ENCODE measurements at regions not wholly inside any gene's neighbourhood (a gene's known extent, or its start where the extent isn't known, plus 50 kb on each side); places are given as distances from the start of the nearest gene placed in this dataset.
"Not testable (repeated sequence)": the region's sequence is repeated elsewhere in the genome, so short reads cannot be mapped to it uniquely, and the experiment has no call there.

GRCh38 chrX:37904833-37905232 lies 57.5 kb upstream of the DYNLT3 start:
- intact Hi-C loops (cut with micrococcal nuclease), result no loop called here
- Mint-ChIP-seq H3K27me3 (ENCODE audit: low read depth) (peaks cover 38% of the 10 kb centered on the region), H3K9me3 (no peaks in the 10 kb centered on the region), H3K4me1 (ENCODE audit: low read depth) (peaks cover 3% of the 10 kb centered on the region), H3K4me3 (ENCODE audit: low read depth) (no peak overlapping the region), H3K36me3 (ENCODE audit: low read depth) (no peaks in the 10 kb centered on the region), H3K27ac (no peak overlapping the region)
- no peak for DNase-seq (ENCODE audit: low spot score)

- Mint-ChIP-seq H3K4me3 (ENCODE audit: low read depth) (no peak overlapping the region), H3K9me3 (no peaks in the 10 kb centered on the region), H3K36me3 (ENCODE audit: low read depth) (no peaks in the 10 kb centered on the region), H3K4me1 (ENCODE audit: low read depth) (peaks cover 3% of the 10 kb centered on the region), H3K27ac (no peak overlapping the region), H3K27me3 (ENCODE audit: low read depth) (peaks cover 38% of the 10 kb centered on the region)
- no peak for DNase-seq (ENCODE audit: low spot score)
- intact Hi-C loops (cut with micrococcal nuclease), result no loop called here
Measured at GRCh38 chrX:37905436-37906147, 58.2 kb upstream of the DYNLT3 start.

DNA sequence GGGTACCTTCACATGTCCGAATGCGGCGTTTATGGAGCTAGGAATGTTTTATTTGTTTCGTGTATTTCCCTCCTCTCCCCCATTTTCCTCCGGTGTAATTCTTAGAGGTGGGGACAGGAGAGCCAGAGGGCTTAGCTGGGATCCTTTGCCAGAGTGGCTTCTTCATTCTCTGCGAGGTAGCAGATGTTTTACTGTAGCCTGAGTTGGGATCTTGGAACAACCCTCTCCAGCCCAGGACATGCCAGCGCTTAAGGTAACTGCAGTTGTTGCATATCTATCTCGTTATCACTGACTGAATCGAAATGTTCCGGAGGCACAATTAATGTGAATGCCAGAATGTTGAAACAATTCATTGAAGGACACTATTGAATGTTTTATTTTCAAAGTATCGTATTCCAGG lies 59.0 kb upstream of the DYNLT3 start:
- no peak overlapping the region for H3K4me3 Mint-ChIP-seq (ENCODE audit: low read depth)
- no peak overlapping the region for H3K27ac Mint-ChIP-seq
- H3K27me3 Mint-ChIP-seq (ENCODE audit: low read depth), result peaks cover 38% of the 10 kb centered on the region
- H3K4me1 Mint-ChIP-seq (ENCODE audit: low read depth), result peaks cover 3% of the 10 kb centered on the region
- H3K9me3 Mint-ChIP-seq, result no peaks in the 10 kb centered on the region
- DNase-seq (ENCODE audit: low spot score), result no peak
- no peaks in the 10 kb centered on the region for H3K36me3 Mint-ChIP-seq (ENCODE audit: low read depth)
- intact Hi-C loops (cut with micrococcal nuclease), result no loop called here

GRCh38 chrX:37910186-37910585 lies 62.8 kb upstream of the DYNLT3 start:
- no peaks in the 10 kb centered on the region for H3K4me1 Mint-ChIP-seq (ENCODE audit: low read depth)
- no peaks in the 10 kb centered on the region for H3K9me3 Mint-ChIP-seq
- DNase-seq (ENCODE audit: low spot score), result no peak
- H3K36me3 Mint-ChIP-seq (ENCODE audit: low read depth), result no peaks in the 10 kb centered on the region
- no peak overlapping the region for H3K27ac Mint-ChIP-seq
- intact Hi-C loops (cut with micrococcal nuclease), result no loop called here
- no peak overlapping the region for H3K4me3 Mint-ChIP-seq (ENCODE audit: low read depth)
- H3K27me3 Mint-ChIP-seq (ENCODE audit: low read depth), result peaks cover 24% of the 10 kb centered on the region

- Mint-ChIP-seq H3K9me3 (no peaks in the 10 kb centered on the region), H3K4me1 (ENCODE audit: low read depth) (no peaks in the 10 kb centered on the region), H3K27me3 (ENCODE audit: low read depth) (peaks cover 10% of the 10 kb centered on the region), H3K4me3 (ENCODE audit: low read depth) (no peak overlapping the region), H3K36me3 (ENCODE audit: low read depth) (no peaks in the 10 kb centered on the region), H3K27ac (no peak overlapping the region)
- DNase-seq (ENCODE audit: low spot score), result no peak
- intact Hi-C loops (cut with micrococcal nuclease), result no loop called here
Measured at GRCh38 chrX:37912304-37912703, 64.9 kb upstream of the DYNLT3 start.

DNA sequence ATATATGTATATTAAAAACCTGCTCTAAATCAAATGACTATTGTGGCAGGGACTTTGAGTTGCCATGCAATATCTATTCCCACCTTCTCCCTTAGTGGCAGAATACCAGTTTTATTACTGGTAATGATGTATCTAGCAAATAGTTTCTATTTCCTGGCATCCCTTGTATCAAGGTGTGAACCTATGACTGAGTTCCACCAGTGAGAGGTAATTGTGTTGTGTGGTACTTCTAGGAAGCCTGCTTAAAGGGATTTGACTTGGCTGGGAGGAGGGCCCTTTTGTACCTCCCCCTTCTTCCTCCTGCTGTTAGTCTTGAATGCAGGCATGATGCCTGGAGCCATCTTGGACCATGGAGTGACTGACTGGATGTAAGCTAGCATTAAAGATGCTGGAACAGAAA lies 65.4 kb upstream of the DYNLT3 start:
- DNase-seq (ENCODE audit: low spot score), result no peak
- Mint-ChIP-seq H3K4me1 (ENCODE audit: low read depth) (no peaks in the 10 kb centered on the region), H3K4me3 (ENCODE audit: low read depth) (no peak overlapping the region), H3K27ac (no peak overlapping the region), H3K36me3 (ENCODE audit: low read depth) (no peaks in the 10 kb centered on the region), H3K9me3 (no peaks in the 10 kb centered on the region), H3K27me3 (ENCODE audit: low read depth) (peaks cover 7% of the 10 kb centered on the region)
- intact Hi-C loops (cut with micrococcal nuclease), result no loop called here

DNA sequence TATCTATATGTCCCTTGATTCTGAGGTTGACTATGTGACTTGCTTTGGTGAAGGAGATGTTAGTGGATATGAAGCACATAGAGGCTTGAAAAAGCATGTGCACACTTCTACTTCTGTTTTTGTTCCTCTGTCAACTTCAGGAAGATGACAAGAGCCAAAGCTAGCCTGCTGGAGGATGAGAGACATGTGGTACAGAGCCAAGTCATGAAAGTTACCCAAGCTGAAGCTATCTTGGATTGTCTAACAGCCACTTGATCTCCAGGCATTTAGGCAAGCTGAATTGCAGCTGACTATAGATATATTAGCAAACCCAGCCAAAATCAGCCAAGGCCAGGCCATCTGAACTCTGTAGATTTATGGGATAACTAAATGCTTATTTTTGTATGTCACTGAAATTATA lies 70.8 kb upstream of the DYNLT3 start:
- Mint-ChIP-seq H3K4me1 (ENCODE audit: low read depth) (no peaks in the 10 kb centered on the region), H3K4me3 (ENCODE audit: low read depth) (no peak overlapping the region), H3K9me3 (no peaks in the 10 kb centered on the region), H3K36me3 (ENCODE audit: low read depth) (no peaks in the 10 kb centered on the region), H3K27me3 (ENCODE audit: low read depth) (peaks cover 6% of the 10 kb centered on the region), H3K27ac (no peak overlapping the region)
- intact Hi-C loops (cut with micrococcal nuclease), result no loop called here
- DNase-seq (ENCODE audit: low spot score), result no peak

- Mint-ChIP-seq H3K36me3 (ENCODE audit: low read depth) (no peaks in the 10 kb centered on the region), H3K4me1 (ENCODE audit: low read depth) (no peaks in the 10 kb centered on the region), H3K27ac (no peak overlapping the region), H3K4me3 (ENCODE audit: low read depth) (no peak overlapping the region), H3K9me3 (no peaks in the 10 kb centered on the region), H3K27me3 (ENCODE audit: low read depth) (peaks cover 6% of the 10 kb centered on the region)
- intact Hi-C loops (cut with micrococcal nuclease), result no loop called here
- no peak for DNase-seq (ENCODE audit: low spot score)
Measured at GRCh38 chrX:37918703-37919102, 71.3 kb upstream of the DYNLT3 start.

DNA sequence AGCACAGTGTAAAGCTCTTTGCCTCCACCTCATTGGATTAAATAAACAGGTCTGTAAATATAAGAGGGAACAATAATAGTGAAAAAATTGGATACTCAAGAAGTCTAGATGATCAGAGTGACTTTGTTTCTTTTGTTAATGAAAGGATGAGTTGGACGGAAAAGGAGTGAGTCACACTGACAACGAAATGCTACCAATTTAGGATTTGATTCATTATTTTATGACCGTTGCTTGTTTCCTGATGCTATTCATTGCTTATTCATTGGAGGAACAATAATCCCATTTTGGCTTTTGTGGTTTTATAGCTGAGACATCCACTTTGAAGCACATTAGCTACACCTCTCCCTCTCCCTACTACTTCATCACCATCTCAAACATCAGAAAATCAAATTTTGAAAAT lies 74.4 kb upstream of the DYNLT3 start:
- peaks cover 6% of the 10 kb centered on the region for H3K27me3 Mint-ChIP-seq (ENCODE audit: low read depth)
- no peak overlapping the region for H3K4me3 Mint-ChIP-seq (ENCODE audit: low read depth)
- H3K4me1 Mint-ChIP-seq (ENCODE audit: low read depth), result no peaks in the 10 kb centered on the region
- intact Hi-C loops (cut with micrococcal nuclease), result loop anchor here (10.0 kb wide), 1 partner anchor 73 kb away; a partner anchor contains a TSS
- H3K9me3 Mint-ChIP-seq, result no peaks in the 10 kb centered on the region
- no peaks in the 10 kb centered on the region for H3K36me3 Mint-ChIP-seq (ENCODE audit: low read depth)
- no peak overlapping the region for H3K27ac Mint-ChIP-seq
- no peak for DNase-seq (ENCODE audit: low spot score)

DNA sequence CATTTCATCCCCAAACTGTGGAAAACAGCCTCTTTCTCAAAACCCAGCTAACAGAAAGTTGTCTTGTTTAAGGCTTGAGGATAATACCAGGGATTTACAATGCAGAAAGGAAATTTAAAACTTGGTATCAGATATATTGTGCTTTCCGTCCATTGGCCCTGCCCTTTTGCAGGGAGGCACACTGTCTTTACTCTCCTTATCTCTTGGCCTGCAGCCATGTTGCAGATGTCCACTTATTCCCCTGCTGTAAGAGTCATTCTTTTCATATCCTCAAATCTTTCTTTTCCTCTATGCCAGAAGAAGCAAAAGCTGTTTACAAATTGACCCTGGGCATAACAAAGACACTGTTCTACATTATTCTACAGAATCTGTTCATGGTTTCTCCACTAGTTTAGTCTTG lies 75.6 kb upstream of the DYNLT3 start:
- intact Hi-C loops (cut with micrococcal nuclease), result loop anchor here (10.0 kb wide), 1 partner anchor 72 kb away; a partner anchor contains a TSS
- Mint-ChIP-seq H3K4me3 (ENCODE audit: low read depth) (no peak overlapping the region), H3K27ac (no peak overlapping the region), H3K4me1 (ENCODE audit: low read depth) (no peaks in the 10 kb centered on the region), H3K36me3 (ENCODE audit: low read depth) (no peaks in the 10 kb centered on the region), H3K9me3 (no peaks in the 10 kb centered on the region), H3K27me3 (ENCODE audit: low read depth) (peaks cover 6% of the 10 kb centered on the region)
- no peak for DNase-seq (ENCODE audit: low spot score)

- H3K9me3 Mint-ChIP-seq; H3K36me3 Mint-ChIP-seq (ENCODE audit: low read depth); DNase-seq (ENCODE audit: low spot score); H3K4me3 Mint-ChIP-seq (ENCODE audit: low read depth); H3K27ac Mint-ChIP-seq; H3K27me3 Mint-ChIP-seq (ENCODE audit: low read depth); H3K4me1 Mint-ChIP-seq (ENCODE audit: low read depth): not testable (repeated sequence)
- intact Hi-C loops (cut with micrococcal nuclease), result loop anchor here (1.0 to 10.0 kb wide), 3 partner anchors 69 to 402 kb away; partner anchors contain the start of gene RPGR
Measured at GRCh38 chrX:37925761-37926160, 78.4 kb upstream of the DYNLT3 start.

DNA sequence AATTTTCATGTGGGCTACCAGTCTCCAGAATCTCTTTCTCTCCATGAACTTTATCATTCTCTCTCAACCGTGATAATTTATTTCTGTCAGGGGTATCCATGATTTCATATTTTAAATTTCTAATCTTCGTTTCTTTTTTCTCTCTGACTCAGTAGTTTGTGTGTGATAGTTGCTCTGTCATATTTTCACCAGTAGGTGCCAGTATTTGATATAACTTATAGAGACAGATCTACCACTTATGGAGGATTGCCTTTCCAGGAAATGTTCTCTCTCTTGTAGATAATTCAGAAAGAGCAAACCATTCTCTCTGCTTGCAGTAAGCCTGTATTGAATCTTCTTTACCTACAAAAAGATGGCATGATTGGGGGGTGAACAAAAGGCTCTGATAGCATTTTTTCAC lies 79.3 kb upstream of the DYNLT3 start:
- peaks cover 4% of the 10 kb centered on the region for H3K27me3 Mint-ChIP-seq (ENCODE audit: low read depth)
- no peak for DNase-seq (ENCODE audit: low spot score)
- H3K4me1 Mint-ChIP-seq (ENCODE audit: low read depth), result no peaks in the 10 kb centered on the region
- H3K36me3 Mint-ChIP-seq (ENCODE audit: low read depth), result no peaks in the 10 kb centered on the region
- intact Hi-C loops (cut with micrococcal nuclease), result loop anchor here (1.0 to 10.0 kb wide), 3 partner anchors 68 to 401 kb away; partner anchors contain the start of gene RPGR
- no peak overlapping the region for H3K4me3 Mint-ChIP-seq (ENCODE audit: low read depth)
- H3K9me3 Mint-ChIP-seq, result no peaks in the 10 kb centered on the region
- H3K27ac Mint-ChIP-seq, result no peak overlapping the region

- Mint-ChIP-seq H3K36me3 (ENCODE audit: low read depth) (no peaks in the 10 kb centered on the region), H3K27me3 (ENCODE audit: low read depth) (peaks cover 4% of the 10 kb centered on the region), H3K4me3 (ENCODE audit: low read depth) (no peak overlapping the region), H3K4me1 (ENCODE audit: low read depth) (no peaks in the 10 kb centered on the region), H3K9me3 (no peaks in the 10 kb centered on the region), H3K27ac (no peak overlapping the region)
- intact Hi-C loops (cut with micrococcal nuclease), result no loop called here
- no peak for DNase-seq (ENCODE audit: low spot score)
Measured at GRCh38 chrX:37942170-37942569, 64.2 kb upstream of the SYTL5 start.

Data from activated T-helper 2 cell treated with anti-CD3 and anti-CD28 coated beads, Interferon-gamma antibody, Interleukin-2, Interleukin-4, amounts not matched to agents 10 μg/mL and 5 μg/mL and 100 μg/mL, durations not matched to agents 14 hours and 24 hours and 36 hours (primary cell).